Progenitor cell of endocrine pancreas (in vitro differentiated cells): ENCODE measurements at regions not wholly inside any gene's neighbourhood (a gene's known extent, or its start where the extent isn't known, plus 50 kb on each side); places are given as distances from the start of the nearest gene placed in this dataset.

Experiments
- DNase-seq: peaks from one replicate; pipeline ENCODE4 v3.0.0; 2021; ENCODE audit warnings: low spot score; ENCODE audit not compliant: unreplicated experiment
- H3K27ac Mint-ChIP-seq: 2 replicates; pipeline ENCODE4 v1.8.0; 2021; ENCODE audit warnings: mild to moderate bottlenecking, moderate library complexity, mixed read lengths
- H3K27me3 Mint-ChIP-seq: 2 replicates; pipeline ENCODE4 v1.8.0; 2021; ENCODE audit warnings: mixed read lengths
- H3K36me3 Mint-ChIP-seq: 2 replicates; pipeline ENCODE4 v1.8.0; 2022; ENCODE audit warnings: mixed read lengths; ENCODE audit not compliant: insufficient read depth
- H3K4me1 Mint-ChIP-seq: 2 replicates; pipeline ENCODE4 v1.8.0; 2021; ENCODE audit warnings: low read depth, mixed read lengths
- H3K4me3 Mint-ChIP-seq: 2 replicates; pipeline ENCODE4 v1.8.0; 2021; ENCODE audit warnings: low read depth, mild to moderate bottlenecking, moderate library complexity, mixed read lengths
- H3K9me3 Mint-ChIP-seq: 2 replicates; pipeline ENCODE4 v1.8.0; 2021; ENCODE audit warnings: low read depth, mixed read lengths
- CTCF ChIP-seq: fragments of 200-600 bp; sonication (generic); IDR thresholded peaks from one replicate; pipeline ENCODE4 v1.5.0; 2021; ENCODE audit warnings: antibody characterized with exemption, mild to moderate bottlenecking; ENCODE audit not compliant: unreplicated experiment

- H3K4me1 Mint-ChIP-seq = peaks cover 2% of the 10 kb centered on the region
- no peak overlapping the region for H3K27ac Mint-ChIP-seq
- TF ChIP-seq CTCF = no peak
- no peaks in the 10 kb centered on the region for H3K27me3 Mint-ChIP-seq
- H3K9me3 Mint-ChIP-seq = no peaks in the 10 kb centered on the region
- no peak for DNase-seq
- H3K36me3 Mint-ChIP-seq = no peaks in the 10 kb centered on the region
- no peak overlapping the region for H3K4me3 Mint-ChIP-seq
Measured at GRCh38 chr2:153068915-153069314, 350.5 kb downstream of the ARL6IP6 start.

GRCh38 chr2:153068052-153068451 lies 349.6 kb downstream of the ARL6IP6 start:
- peaks cover 2% of the 10 kb centered on the region for H3K4me1 Mint-ChIP-seq
- no peaks in the 10 kb centered on the region for H3K9me3 Mint-ChIP-seq
- H3K4me3 Mint-ChIP-seq = no peak overlapping the region
- no peaks in the 10 kb centered on the region for H3K27me3 Mint-ChIP-seq
- no peaks in the 10 kb centered on the region for H3K36me3 Mint-ChIP-seq
- TF ChIP-seq CTCF = no peak
- H3K27ac Mint-ChIP-seq = no peak overlapping the region
- DNase-seq = no peak

GRCh38 chr2:153059338-153060052 lies 341.1 kb downstream of the ARL6IP6 start:
- no peak for TF ChIP-seq CTCF
- Mint-ChIP-seq H3K36me3 (no peaks in the 10 kb centered on the region), H3K27ac (peak overlapping the region; percentile 92), H3K4me3 (no peak overlapping the region), H3K27me3 (no peaks in the 10 kb centered on the region), H3K9me3 (no peaks in the 10 kb centered on the region), H3K4me1 (peaks cover 17% of the 10 kb centered on the region)
- DNase-seq = no peak

GRCh38 chr2:153057743-153058142 lies 339.3 kb downstream of the ARL6IP6 start:
- no peak for DNase-seq
- Mint-ChIP-seq H3K4me1 (peaks cover 17% of the 10 kb centered on the region), H3K4me3 (no peak overlapping the region), H3K36me3 (no peaks in the 10 kb centered on the region), H3K9me3 (no peaks in the 10 kb centered on the region), H3K27ac (no peak overlapping the region), H3K27me3 (no peaks in the 10 kb centered on the region)
- TF ChIP-seq CTCF = no peak

GRCh38 chr2:153055182-153055581 lies 336.8 kb downstream of the ARL6IP6 start:
- no peaks in the 10 kb centered on the region for H3K9me3 Mint-ChIP-seq
- peaks cover 16% of the 10 kb centered on the region for H3K4me1 Mint-ChIP-seq
- no peak overlapping the region for H3K4me3 Mint-ChIP-seq
- no peak overlapping the region for H3K27ac Mint-ChIP-seq
- H3K36me3 Mint-ChIP-seq = no peaks in the 10 kb centered on the region
- DNase-seq = no peak
- TF ChIP-seq CTCF = no peak
- no peaks in the 10 kb centered on the region for H3K27me3 Mint-ChIP-seq
